H1 (cell line): ENCODE measurements at regions not wholly inside any gene's neighbourhood (a gene's known extent, or its start where the extent isn't known, plus 50 kb on each side); places are given as distances from the start of the nearest gene placed in this dataset.

ENCODE experiments used
- CTCF ChIA-PET: fragments of 300-600 bp; sonication (Branson Sonifier 250); formaldehyde crosslinking; loops from one replicate; lab custom pipeline; 2021; ENCODE audit not compliant: partially characterized antibody; lab: Charles Lee
- POLR2A ChIA-PET: fragments of 300-600 bp; sonication (Branson Sonifier 250); formaldehyde crosslinking; loops from one replicate; lab custom pipeline; 2021; ENCODE audit warnings: inconsistent platforms; ENCODE audit not compliant: partially characterized antibody; lab: Charles Lee
- DNase-seq, 2 experiments: peaks; one replicate each; pipeline versions ENCODE4 v3.0.0 to v3.0.0-alpha.2; 2010 to 2022; ENCODE audit warnings: low spot score in 2 of 2, low read depth in 1 of 2, mixed read lengths in 1 of 2
- FAIRE-seq: peaks from 2 replicates; lab custom pipeline; 2011; peaks lifted over from hg19 to GRCh38; lab: Jason Lieb, UNC
- H2AFZ ChIP-seq: 2 replicates; pipeline ENCODE4 v1.8.1; 2012; ENCODE audit warnings: low read length, inconsistent platforms
- H2AK5ac ChIP-seq: 2 replicates; pipeline ENCODE4 v1.6.1; 2013; ENCODE audit warnings: low read depth, low read length
- H2BK120ac ChIP-seq: replicated peaks from 2 replicates; pipeline ENCODE3; 2013; ENCODE audit warnings: low read depth, low read length, inconsistent platforms
- H2BK12ac ChIP-seq: 2 replicates; pipeline ENCODE4 v1.6.1; 2013; ENCODE audit warnings: low read depth, low read length
- H2BK15ac ChIP-seq: 2 replicates; pipeline ENCODE4 v1.6.1; 2013; ENCODE audit warnings: low read length
- H2BK20ac ChIP-seq: 2 replicates; pipeline ENCODE4 v1.6.1; 2013; ENCODE audit warnings: low read length
- H2BK5ac ChIP-seq: 2 replicates; pipeline ENCODE4 v1.6.1; 2013; ENCODE audit warnings: low read depth, low read length
- H3K14ac ChIP-seq: 2 replicates; pipeline ENCODE4 v1.6.1; 2013; ENCODE audit warnings: inconsistent platforms; ENCODE audit not compliant: insufficient read length
- H3K18ac ChIP-seq: 2 replicates; pipeline ENCODE4 v1.6.1; 2013; ENCODE audit warnings: low read length; ENCODE audit errors: extremely low read depth
- H3K23ac ChIP-seq: 2 replicates; pipeline ENCODE4 v1.6.1; 2013; ENCODE audit warnings: inconsistent platforms; ENCODE audit not compliant: insufficient read length
- H3K23me2 ChIP-seq: 2 replicates; pipeline ENCODE4 v1.6.1; 2013; ENCODE audit warnings: low read depth, low read length
- H3K27ac ChIP-seq: 2 replicates; pipeline ENCODE4 v1.6.1; 2011; ENCODE audit warnings: low read depth, low read length, inconsistent platforms
- H3K27me3 ChIP-seq, 4 experiments: replicated peaks in 1 of 4; 1 replicate in 1 of 4; 2 replicates in 3 of 4; pipeline versions ENCODE4 v1.6.1 to v1.8.1; 2011 to 2013; ENCODE audit warnings: low read length in 3 of 4, mild to moderate bottlenecking in 3 of 4, inconsistent platforms in 2 of 4, mixed read lengths in 2 of 4, moderate library complexity in 1 of 4; ENCODE audit not compliant: control insufficient read depth in 3 of 4, insufficient read depth in 3 of 4; ENCODE audit errors: extremely low read depth in 1 of 4
- H3K36me3 ChIP-seq, 4 experiments: 2 replicates each; pipeline versions ENCODE4 v1.6.1 to v1.8.1; 2011 to 2013; ENCODE audit warnings: mild to moderate bottlenecking in 4 of 4, low read length in 3 of 4, moderate library complexity in 2 of 4, control low read depth in 1 of 4, inconsistent platforms in 1 of 4; ENCODE audit not compliant: insufficient read depth in 4 of 4, control insufficient read depth in 2 of 4
- H3K4ac ChIP-seq: replicated peaks from 2 replicates; pipeline ENCODE3; 2013; ENCODE audit warnings: low read length, low read depth, mixed read lengths, inconsistent platforms; ENCODE audit not compliant: insufficient read length
- H3K4me1 ChIP-seq, 4 experiments: replicated peaks in 1 of 4; 1 replicate in 1 of 4; 2 replicates in 3 of 4; pipeline versions ENCODE4 v1.6.1 to v1.8.1; 2011 to 2013; ENCODE audit warnings: low read length in 3 of 4, inconsistent platforms in 2 of 4, mixed read lengths in 1 of 4; ENCODE audit not compliant: insufficient read depth in 4 of 4, control insufficient read depth in 3 of 4
- H3K4me2 ChIP-seq, 2 experiments: 2 replicates each; pipeline versions ENCODE4 v1.6.1 to v1.8.1; 2011 to 2013; ENCODE audit warnings: low read depth in 2 of 2, low read length in 2 of 2, control low read depth in 1 of 2, inconsistent platforms in 1 of 2, mild to moderate bottlenecking in 1 of 2; ENCODE audit not compliant: insufficient read depth in 1 of 2
- H3K4me3 ChIP-seq, 4 experiments: fragments of 200-600, 300-600 bp in 1 of 4; sonication (generic), shearing (Covaris generic), sonication (Bioruptor Twin) in 1 of 4; 2 replicates each; pipeline versions ENCODE4 v1.5.1 to v1.8.1; 2011 to 2016; ENCODE audit warnings: low read length in 4 of 4, low read depth in 3 of 4, control low read depth in 2 of 4, inconsistent platforms in 2 of 4, mild to moderate bottlenecking in 2 of 4, mixed read lengths in 1 of 4, moderate library complexity in 1 of 4; ENCODE audit not compliant: insufficient read depth in 2 of 4; ENCODE audit errors: extremely low read depth in 1 of 4
- H3K56ac ChIP-seq: replicated peaks from 2 replicates; pipeline ENCODE3; 2013; ENCODE audit warnings: low read depth, mild to moderate bottlenecking, mixed read lengths, low read length, inconsistent platforms; ENCODE audit not compliant: insufficient read length
- H3K79me1 ChIP-seq: 2 replicates; pipeline ENCODE4 v1.6.1; 2013; ENCODE audit warnings: low read depth, low read length, control low read depth
- H3K79me2 ChIP-seq, 2 experiments: 2 replicates each; pipeline versions ENCODE4 v1.6.1 to v1.8.1; 2012 to 2013; ENCODE audit warnings: low read length in 2 of 2, mild to moderate bottlenecking in 2 of 2, inconsistent platforms in 1 of 2; ENCODE audit not compliant: insufficient read depth in 2 of 2, control insufficient read depth in 1 of 2
- H3K9ac ChIP-seq, 4 experiments: replicated peaks in 1 of 4; 1 replicate in 1 of 4; 2 replicates in 3 of 4; pipeline versions ENCODE4 v1.6.1 to v1.8.1; 2011 to 2013; ENCODE audit warnings: low read depth in 3 of 4, low read length in 3 of 4, control low read depth in 2 of 4, mild to moderate bottlenecking in 2 of 4, moderate library complexity in 2 of 4, inconsistent platforms in 1 of 4; ENCODE audit errors: extremely low read depth in 1 of 4
- H3K9me3 ChIP-seq, 2 experiments: 2 replicates each; pipeline versions ENCODE4 v1.6.1 to v1.8.1; 2012 to 2013; ENCODE audit warnings: mild to moderate bottlenecking in 2 of 2, moderate library complexity in 2 of 2, control low read depth in 1 of 2, inconsistent platforms in 1 of 2, low read depth in 1 of 2, low read length in 1 of 2, mixed read lengths in 1 of 2; ENCODE audit not compliant: insufficient read depth in 2 of 2
- H4K20me1 ChIP-seq, 2 experiments: replicated peaks in 1 of 2; 2 replicates each; pipeline versions ENCODE3 to v1.8.1; 2011 to 2013; ENCODE audit warnings: inconsistent platforms in 2 of 2, low read length in 2 of 2, mild to moderate bottlenecking in 1 of 2; ENCODE audit not compliant: insufficient read depth in 2 of 2, control insufficient read depth in 1 of 2
- H4K5ac ChIP-seq: 2 replicates; pipeline ENCODE4 v1.6.1; 2013; ENCODE audit warnings: low read length, low read depth, mixed read lengths, inconsistent platforms; ENCODE audit not compliant: insufficient read length
- H4K8ac ChIP-seq: 2 replicates; pipeline ENCODE4 v1.8.0; 2013; ENCODE audit warnings: mild to moderate bottlenecking, moderate library complexity, low read length, inconsistent platforms; ENCODE audit not compliant: insufficient read depth; ENCODE audit errors: extremely low read depth
- H4K91ac ChIP-seq: replicated peaks from 2 replicates; pipeline ENCODE3; 2013; ENCODE audit warnings: low read length, mixed read lengths, inconsistent platforms; ENCODE audit not compliant: insufficient read length
- ATF3 ChIP-seq: IDR thresholded peaks from 2 replicates; pipeline ENCODE4 v1.6.1; 2011; ENCODE audit warnings: low read depth, mild to moderate bottlenecking, low read length; ENCODE audit not compliant: insufficient read depth
- BRCA1 ChIP-seq: IDR thresholded peaks from 2 replicates; pipeline ENCODE4 v1.6.1; 2012; ENCODE audit warnings: low read depth, low read length, improper control_type of control experiment
- CEBPB ChIP-seq: IDR thresholded peaks from 2 replicates; pipeline ENCODE4 v1.6.1; 2012; ENCODE audit warnings: low read depth, low read length
- CHD2 ChIP-seq: IDR thresholded peaks from 2 replicates; pipeline ENCODE4 v1.6.1; 2012; ENCODE audit warnings: low read length, improper control_type of control experiment
- CTCF ChIP-seq, 3 experiments: IDR thresholded peaks; 1 replicate in 2 of 3; 2 replicates in 1 of 3; pipeline versions ENCODE4 v1.5.1 to v1.6.1; 2011; ENCODE audit warnings: low read length in 3 of 3, mild to moderate bottlenecking in 3 of 3, inconsistent platforms in 2 of 3, low read depth in 1 of 3, moderate library complexity in 1 of 3; ENCODE audit not compliant: insufficient read depth in 1 of 3; ENCODE audit errors: control extremely low read depth in 1 of 3
- E2F6 ChIP-seq: IDR thresholded peaks from 2 replicates; pipeline ENCODE4 v1.6.1; 2012; ENCODE audit warnings: inconsistent platforms
- KDM4A ChIP-seq: IDR thresholded peaks from one replicate; pipeline ENCODE4 v1.7.1; 2012; ENCODE audit warnings: low read depth, mild to moderate bottlenecking, moderate library complexity, low read length, inconsistent platforms; ENCODE audit not compliant: severe bottlenecking
- MAX ChIP-seq: IDR thresholded peaks from 2 replicates; pipeline ENCODE4 v1.6.1; 2012; ENCODE audit warnings: inconsistent platforms
- PHF8 ChIP-seq: fragments of 200-600 bp; sonication (generic); conservative IDR thresholded peaks from 2 replicates; pipeline ENCODE4 v1.7.1; 2012; ENCODE audit warnings: low read depth, mild to moderate bottlenecking, inconsistent platforms, low read length, moderate library complexity
- SIRT6 ChIP-seq: IDR thresholded peaks from one replicate; pipeline ENCODE4 v1.7.1; 2012; ENCODE audit warnings: low read length, inconsistent platforms
- SP2 ChIP-seq: IDR thresholded peaks from 2 replicates; pipeline ENCODE4 v1.6.1; 2012; ENCODE audit warnings: mild to moderate bottlenecking, low read length, inconsistent platforms
- SP4 ChIP-seq: IDR thresholded peaks from 2 replicates; pipeline ENCODE4 v1.6.1; 2012; ENCODE audit warnings: low read length, inconsistent platforms
- TEAD4 ChIP-seq: IDR thresholded peaks from 2 replicates; pipeline ENCODE4 v1.6.1; 2012; ENCODE audit warnings: low read depth, low read length, inconsistent platforms, mixed read lengths

- no peak overlapping the region for H3K56ac ChIP-seq
- no peak overlapping the region for H4K8ac ChIP-seq
- no peak overlapping the region for H3K18ac ChIP-seq
- H4K91ac ChIP-seq, result no peak overlapping the region
- H2BK120ac ChIP-seq, result no peak overlapping the region
- no peak overlapping the region for H2BK12ac ChIP-seq
- no peak overlapping the region for H3K4me2 ChIP-seq
- no peaks in the 10 kb centered on the region for H3K79me2 ChIP-seq
- no peaks in the 10 kb centered on the region for H3K27me3 ChIP-seq
- no peak overlapping the region for H2BK15ac ChIP-seq
- H3K9ac ChIP-seq, result no peak overlapping the region
- H3K4me3 ChIP-seq, result no peak overlapping the region
- no peaks in the 10 kb centered on the region for H3K23me2 ChIP-seq
- no peak overlapping the region for H4K5ac ChIP-seq
- H4K20me1 ChIP-seq, result no peaks in the 10 kb centered on the region
- no peak overlapping the region for H2AK5ac ChIP-seq
- peak; percentile 76 for FAIRE-seq
- no peak overlapping the region for H3K4ac ChIP-seq
- no peak overlapping the region for H2BK5ac ChIP-seq
- DNase-seq, result peak in 1 of 2 experiments; percentile 7
- H3K14ac ChIP-seq, result no peak overlapping the region
- H2BK20ac ChIP-seq, result no peak overlapping the region
- no peaks in the 10 kb centered on the region for H3K36me3 ChIP-seq
- no peak overlapping the region for H3K27ac ChIP-seq
- H3K23ac ChIP-seq, result no peak overlapping the region
- no peaks in the 10 kb centered on the region for H3K4me1 ChIP-seq
- H2AFZ ChIP-seq, result no peak overlapping the region
- ChIA-PET CTCF (interaction anchor here (0.6 to 3.3 kb wide), 32 partner anchors 9 to 1662 kb away, joined by 3 to 37 read pairs (median 4); no protein-coding TSS in a partner anchor), POLR2A (no interaction called here)
- H3K9me3 ChIP-seq, result peaks cover 3 to 8% of the 10 kb centered on the region in 2 experiments; a peak in 2 of 4 replicates
- no peaks in the 10 kb centered on the region for H3K79me1 ChIP-seq
- no peak for TF ChIP-seq CHD2
- peak; percentile 96 for TF ChIP-seq TEAD4
- TF ChIP-seq KDM4A, result no peak
- no peak for TF ChIP-seq MAX
- TF ChIP-seq E2F6, result no peak
- no peak for TF ChIP-seq SP4
- no peak for TF ChIP-seq CEBPB
- no peak for TF ChIP-seq SP2
- peak; percentile 17 to 50 (median 30); a peak in 3 of 4 replicates for TF ChIP-seq CTCF (IDR thresholded peaks at IDR 0.05; ENCODE audit: control extremely low read depth in 1 of 3, insufficient read depth in 1 of 3, low read depth in 1 of 3, low read length in 3 of 3)
- TF ChIP-seq PHF8, result no peak
- no peak for TF ChIP-seq SIRT6
- TF ChIP-seq ATF3, result no peak
- TF ChIP-seq BRCA1, result no peak
Measured at GRCh38 chr4:22091352-22091717, 142.8 kb upstream of the KCNIP4 start.
